Stimulated activated CD4-positive, alpha-beta T cell treated with anti-CD3 and anti-CD28 coated beads, TNF-alpha, amount 100 ng/mL, for 48 hours (primary cell): ENCODE measurements at regions not wholly inside any gene's neighbourhood (a gene's known extent, or its start where the extent isn't known, plus 50 kb on each side); places are given as distances from the start of the nearest gene placed in this dataset.
"Not testable (repeated sequence)": the region's sequence is repeated elsewhere in the genome, so short reads cannot be mapped to it uniquely, and the experiment has no call there.

Source experiments
- DNase-seq, 3 donors: peaks; one replicate each; pipeline ENCODE4 v3.0.0-alpha.2; 2020; ENCODE audit warnings: low read depth in 3 of 3

GRCh38 chrX:93468075-93468474, 205.3 kb downstream of the NAP1L3 start:
- DNase-seq: no peak

GRCh38 chrX:93466383-93466782, 207.0 kb downstream of the NAP1L3 start:
- no peak for DNase-seq

GRCh38 chrX:93461060-93461459, 212.3 kb downstream of the NAP1L3 start:
- DNase-seq: no peak

GRCh38 chrX:93454509-93454908, 218.9 kb downstream of the NAP1L3 start:
- DNase-seq: no peak

- DNase-seq: not testable (repeated sequence)
Measured at GRCh38 chrX:93434721-93435120, 238.7 kb downstream of the NAP1L3 start.

GRCh38 chrX:93428497-93428896, 244.9 kb downstream of the NAP1L3 start:
- DNase-seq: no peak

GRCh38 chrX:93422693-93423092, 250.7 kb downstream of the NAP1L3 start:
- DNase-seq: peak in 1 of 3 donors; percentile 1

- DNase-seq: no peak
Measured at GRCh38 chrX:93420525-93421082, 252.8 kb downstream of the NAP1L3 start.

GRCh38 chrX:93420090-93420489, 253.3 kb downstream of the NAP1L3 start:
- no peak for DNase-seq

GRCh38 chrX:93419642-93420041, 253.7 kb downstream of the NAP1L3 start:
- no peak for DNase-seq

GRCh38 chrX:93404121-93404520, 269.3 kb downstream of the NAP1L3 start:
- no peak for DNase-seq

- DNase-seq: no peak
Measured at GRCh38 chrX:93354651-93355050, 318.7 kb downstream of the NAP1L3 start.

GRCh38 chrX:93346309-93346708, 327.1 kb downstream of the NAP1L3 start:
- DNase-seq: no peak

- DNase-seq: not testable (repeated sequence)
Measured at GRCh38 chrX:93344287-93344686, 329.1 kb downstream of the NAP1L3 start.

GRCh38 chrX:93332329-93332728, 341.0 kb downstream of the NAP1L3 start:
- no peak for DNase-seq

GRCh38 chrX:93322110-93322509, 351.3 kb downstream of the NAP1L3 start:
- DNase-seq: no peak

GRCh38 chrX:93319609-93320008, 353.8 kb downstream of the NAP1L3 start:
- no peak for DNase-seq
